ENCODE measurements at regions not wholly inside any gene's neighbourhood (a gene's known extent, or its start where the extent isn't known, plus 50 kb on each side); places are given as distances from the start of the nearest gene placed in this dataset.

DNA sequence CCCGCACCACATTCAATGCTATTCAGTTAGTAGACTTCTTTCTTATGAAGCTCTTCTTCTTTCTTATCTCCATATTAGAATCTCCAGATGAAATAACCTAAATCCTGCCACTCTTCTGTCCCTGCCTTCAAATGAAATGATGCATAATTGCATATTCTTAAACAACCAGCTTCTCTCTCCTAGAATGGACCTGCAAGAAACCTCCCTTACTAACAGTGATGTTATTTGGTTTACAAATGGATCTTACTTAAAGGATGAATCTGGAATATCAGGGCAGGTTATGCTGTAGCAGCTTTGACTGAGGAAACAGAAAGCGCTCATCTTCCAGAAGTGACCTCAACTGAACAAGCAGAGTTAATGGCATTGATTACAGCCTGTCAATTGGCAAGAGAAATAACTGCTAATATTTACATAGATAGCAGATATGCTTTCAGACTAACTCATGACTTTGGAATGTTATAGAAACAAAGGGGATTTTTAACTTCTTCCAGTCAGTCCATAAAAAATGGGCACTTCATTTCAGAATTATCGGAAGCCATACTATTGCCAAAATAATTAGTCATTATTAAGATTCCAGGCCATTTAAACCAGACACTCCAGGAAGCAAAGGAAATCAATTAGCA lies 755.7 kb upstream of the HS6ST1 start:
- no peak for DNase-seq (ENCODE audit: low read depth)

DNA sequence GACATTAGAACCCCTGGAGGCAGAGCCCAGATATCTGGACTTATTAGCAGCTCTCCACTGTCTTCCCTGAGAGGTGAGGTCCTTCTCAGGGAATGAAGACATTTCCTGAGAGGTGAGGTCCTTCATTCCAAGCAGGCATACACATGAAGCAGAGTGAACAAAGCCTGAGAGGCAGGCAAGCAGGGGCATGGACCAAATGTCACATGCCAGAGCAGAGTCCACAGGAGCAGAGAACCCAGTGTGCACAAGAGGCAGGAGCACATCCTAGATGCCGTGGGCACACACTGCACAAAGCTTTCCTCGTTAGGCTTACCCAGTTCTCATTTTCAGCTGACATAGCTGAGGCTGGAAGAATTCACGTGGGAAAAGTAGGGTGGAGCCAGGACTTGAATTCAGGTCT lies 759.9 kb upstream of the HS6ST1 start:
- DNase-seq (ENCODE audit: low read depth) = no peak

DNA sequence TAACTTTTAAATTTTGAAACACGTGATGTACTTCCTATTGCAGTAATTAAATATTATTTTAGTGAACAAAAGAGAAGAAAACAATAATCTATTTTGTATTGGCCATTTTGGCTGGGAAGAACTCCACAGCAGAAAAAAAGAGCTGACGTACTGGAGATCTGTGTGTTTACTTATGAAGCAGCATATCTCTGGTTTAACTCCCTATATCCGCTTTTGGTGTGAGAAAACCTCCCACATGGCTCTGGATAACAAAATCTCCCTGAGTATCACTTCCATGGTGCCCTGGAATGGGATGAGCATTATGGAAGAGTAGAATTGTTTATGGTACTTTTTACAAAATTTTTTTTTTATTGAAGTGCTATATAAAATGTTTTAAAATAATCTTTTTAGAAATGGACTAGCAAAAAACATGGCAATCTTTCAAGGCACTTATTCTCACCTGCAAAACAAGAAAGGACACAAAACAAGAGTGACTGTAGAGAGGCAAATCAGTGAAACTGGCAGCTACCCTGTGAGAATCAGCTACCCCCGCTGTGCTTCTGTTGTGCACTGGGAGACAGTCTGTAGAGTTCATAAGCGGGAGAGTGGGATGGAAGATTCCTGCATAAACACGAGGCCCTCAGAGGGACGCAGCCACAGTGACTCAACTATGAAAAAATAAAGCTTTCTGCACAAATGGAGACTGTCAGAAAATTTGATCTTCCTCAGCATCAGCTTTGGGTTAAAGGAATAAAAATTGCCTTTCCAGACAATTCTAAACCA lies 762.2 kb upstream of the HS6ST1 start:
- DNase-seq (ENCODE audit: low read depth) = no peak

DNA sequence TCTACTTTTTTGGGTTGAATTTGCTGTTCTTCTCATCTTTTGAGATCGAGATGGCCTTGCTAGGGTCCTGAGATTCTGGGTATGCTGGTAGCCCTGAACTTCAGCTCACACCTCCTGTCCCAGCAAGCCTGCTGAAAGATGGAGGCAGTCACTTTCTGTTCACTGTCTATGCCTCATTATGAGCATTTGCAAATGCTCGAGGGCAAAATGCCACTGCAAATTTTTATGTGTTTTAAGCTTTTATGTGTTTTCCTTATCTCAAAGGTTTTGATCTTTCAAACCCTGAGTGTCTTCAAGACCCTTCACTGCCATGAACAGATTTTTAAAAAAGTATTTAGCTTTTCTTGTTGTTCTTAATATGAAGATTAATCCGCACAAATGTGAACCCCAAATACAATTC lies 766.7 kb upstream of the HS6ST1 start:
- no peak for DNase-seq (ENCODE audit: low read depth)

DNA sequence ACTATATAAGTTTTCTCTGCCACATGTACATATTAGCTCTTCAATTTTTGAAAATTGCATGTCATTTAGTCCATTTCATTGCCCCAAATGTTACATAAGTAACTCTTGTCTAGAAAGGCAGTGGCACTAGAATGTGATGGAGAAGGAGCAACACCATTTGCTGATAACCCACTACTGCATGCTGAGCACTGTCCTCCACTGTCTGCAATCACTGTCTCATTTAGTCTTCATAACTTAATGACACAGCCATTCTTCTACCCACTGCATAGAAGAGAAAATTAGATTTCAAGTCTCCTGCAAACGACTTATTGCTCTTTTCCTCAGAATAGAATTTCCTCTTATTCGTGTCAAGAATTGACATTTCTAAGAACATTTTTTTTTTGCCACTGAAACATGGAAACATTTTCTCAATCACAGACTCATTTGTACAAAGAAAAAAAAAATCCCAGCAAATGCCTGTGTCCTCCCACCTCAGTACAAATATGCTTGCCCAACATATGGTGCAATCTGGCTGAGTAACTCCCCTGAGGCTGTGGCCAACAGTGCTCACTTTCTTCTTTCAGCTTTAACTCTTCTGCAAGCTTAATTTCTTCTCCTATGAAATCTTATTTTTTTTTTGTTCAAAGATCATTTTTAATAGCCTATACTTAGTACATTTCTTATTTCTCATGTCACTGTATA lies 768.6 kb upstream of the HS6ST1 start:
- no peak for DNase-seq (ENCODE audit: low read depth)

DNA sequence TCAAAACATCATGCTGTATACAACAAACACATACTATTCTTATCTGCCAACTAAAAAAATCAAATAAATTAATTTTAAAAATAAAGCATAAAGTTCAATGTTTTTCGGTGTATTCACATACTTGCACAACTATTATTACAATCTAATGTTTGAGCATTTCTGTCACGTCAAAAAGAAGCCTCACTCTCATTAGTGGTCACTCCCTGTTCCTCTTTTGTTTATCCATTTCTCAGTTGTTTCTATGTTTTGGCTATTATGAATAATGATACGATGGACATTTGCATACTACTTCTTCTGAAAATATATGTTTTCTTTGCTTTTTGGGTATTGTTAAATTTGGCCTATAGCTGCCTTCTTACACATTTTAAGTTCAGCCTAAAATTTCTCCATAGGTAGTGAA lies 773.0 kb upstream of the HS6ST1 start:
- DNase-seq (ENCODE audit: low read depth) = no peak

DNA sequence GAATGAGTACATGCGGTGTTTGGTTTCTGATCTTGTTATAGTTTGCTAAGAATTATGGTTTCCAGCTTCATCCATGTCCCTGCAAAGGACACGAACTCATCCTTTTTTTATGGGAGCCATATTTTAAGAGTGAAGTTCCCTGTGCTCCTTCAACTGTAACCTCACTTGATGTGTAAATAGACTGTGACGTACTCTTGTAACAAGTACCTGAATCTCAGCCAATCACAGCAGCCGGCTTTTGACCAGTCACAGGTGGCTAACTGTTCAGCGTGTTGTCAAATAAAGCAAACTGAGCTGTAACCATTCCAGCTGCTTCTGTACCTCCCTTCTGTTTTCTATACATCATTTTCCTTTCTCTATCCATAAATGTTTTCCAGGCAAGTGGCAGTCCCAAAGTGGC lies 774.3 kb upstream of the HS6ST1 start:
- DNase-seq (ENCODE audit: low read depth) = no peak

DNA sequence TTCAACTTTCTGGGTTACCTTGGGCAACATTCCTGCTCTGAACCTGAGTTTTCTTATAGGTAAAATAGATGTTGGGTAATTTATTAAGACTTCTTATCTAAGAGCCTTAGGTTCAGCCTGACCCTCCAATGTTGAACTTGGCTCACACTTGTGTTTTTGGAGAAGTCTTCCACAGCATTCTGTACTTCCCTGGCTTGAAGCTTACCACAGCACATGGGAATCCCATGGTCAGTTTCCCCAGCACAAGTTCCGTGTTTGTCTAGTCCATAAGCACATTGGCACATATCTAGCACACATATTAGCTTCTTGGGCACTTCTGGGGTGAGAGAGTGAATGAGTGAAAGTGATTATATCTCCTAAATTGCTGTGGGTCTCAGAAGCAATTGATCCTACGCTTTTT lies 782.5 kb upstream of the HS6ST1 start:
- no peak for DNase-seq (ENCODE audit: low read depth)

DNA sequence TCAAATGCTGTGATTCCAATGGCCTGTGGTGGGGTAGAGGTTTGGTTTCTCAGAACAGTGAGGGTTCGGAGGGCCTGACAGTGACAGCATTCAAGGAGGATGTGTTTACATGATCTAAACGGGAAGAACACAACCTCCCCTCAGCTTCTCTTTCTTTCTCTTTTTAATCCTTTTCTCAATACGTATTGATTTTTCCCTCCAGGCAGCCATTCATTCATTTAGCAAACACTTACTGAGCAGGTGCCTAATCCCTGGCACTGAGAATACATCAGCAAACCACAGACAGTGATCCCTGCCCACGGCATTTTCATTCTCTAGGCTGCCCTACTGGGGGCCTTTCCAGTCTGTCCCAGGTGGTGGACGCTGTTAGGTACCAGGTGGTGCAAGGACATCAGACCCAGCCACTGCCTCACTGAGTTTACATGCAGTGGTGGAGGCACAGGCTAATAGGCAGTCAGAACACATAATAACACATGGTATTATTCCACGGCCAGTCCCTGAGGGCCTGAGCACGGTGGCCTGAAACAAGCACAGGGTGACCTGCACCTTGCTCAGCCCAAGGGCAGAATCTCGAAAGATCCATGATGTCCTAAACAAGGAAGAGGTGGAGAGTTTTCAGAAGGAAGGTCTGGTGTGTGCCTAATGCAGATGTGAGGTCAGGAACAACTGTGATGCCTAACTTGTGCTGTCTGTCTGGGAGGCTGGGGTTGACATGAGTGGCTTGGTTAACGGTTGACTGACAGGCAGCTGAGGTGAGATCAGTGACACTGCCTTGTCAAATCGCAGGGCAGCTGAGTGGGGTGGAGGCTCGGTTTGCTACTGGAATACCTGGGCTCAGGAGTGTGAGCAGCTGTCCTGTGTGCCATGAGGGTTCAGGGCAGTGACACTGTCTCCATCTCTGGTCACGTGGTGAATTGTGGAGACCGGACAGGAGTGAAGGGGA lies 785.5 kb upstream of the HS6ST1 start:
- DNase-seq (ENCODE audit: low read depth) = no peak

DNA sequence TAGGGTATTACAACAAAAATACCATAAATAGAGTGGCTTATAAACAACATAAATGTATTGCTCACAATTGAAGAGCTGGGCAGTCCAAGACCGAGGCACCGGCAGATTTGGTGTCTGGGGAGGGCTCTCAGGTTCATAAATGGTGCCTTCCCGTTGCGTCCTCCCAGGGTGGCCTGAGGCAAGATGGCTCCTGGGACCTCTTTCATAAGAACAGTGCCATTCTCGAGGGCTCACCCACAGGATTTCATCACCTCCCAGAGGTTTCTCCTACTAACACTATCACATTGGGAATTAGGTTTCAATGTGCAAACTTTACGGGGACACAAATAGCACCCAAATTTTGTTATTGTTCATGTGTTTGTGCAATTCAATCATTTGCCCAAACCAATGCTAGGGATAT lies 793.5 kb upstream of the HS6ST1 start:
- DNase-seq (ENCODE audit: low read depth) = no peak

DNA sequence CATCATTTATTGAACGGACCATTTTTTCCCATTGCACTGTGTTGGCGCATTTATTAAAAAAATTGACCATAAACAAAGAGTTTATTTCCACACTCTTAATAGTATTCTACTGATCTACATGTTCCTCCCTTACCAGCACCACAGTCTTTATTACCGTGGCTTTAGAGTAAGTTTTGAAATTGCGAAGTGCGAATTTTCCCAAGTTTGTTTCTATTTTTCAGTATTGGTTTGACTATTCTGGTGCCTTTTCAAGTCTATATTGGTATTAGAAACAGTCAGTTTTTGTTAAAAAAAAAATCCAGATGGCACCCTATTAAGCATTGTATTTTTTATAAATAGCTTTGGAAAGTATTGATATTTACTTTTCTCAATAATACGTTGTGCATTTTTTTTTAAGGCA lies 795.1 kb upstream of the HS6ST1 start:
- no peak for DNase-seq (ENCODE audit: low read depth)

DNA sequence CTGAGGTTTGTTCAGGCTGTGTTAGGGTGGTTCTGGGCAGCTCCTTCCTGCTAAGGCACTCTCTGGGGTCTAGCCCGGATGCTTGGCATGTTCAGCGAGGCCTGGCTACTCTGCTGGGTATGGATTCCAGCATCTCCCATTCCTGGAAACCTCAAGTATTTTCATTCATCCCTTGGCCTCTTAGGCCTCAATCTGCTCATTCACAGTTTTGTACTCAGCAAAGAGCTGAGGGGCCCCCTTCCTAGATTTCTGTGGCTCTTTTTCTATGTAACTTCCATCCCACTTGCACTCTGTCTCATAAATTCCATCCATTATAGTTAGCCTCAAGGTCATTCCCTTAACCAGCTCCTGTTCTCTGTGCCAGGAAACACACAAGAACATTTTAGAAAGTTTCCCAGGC lies 798.8 kb upstream of the HS6ST1 start:
- DNase-seq (ENCODE audit: low read depth) = no peak

DNA sequence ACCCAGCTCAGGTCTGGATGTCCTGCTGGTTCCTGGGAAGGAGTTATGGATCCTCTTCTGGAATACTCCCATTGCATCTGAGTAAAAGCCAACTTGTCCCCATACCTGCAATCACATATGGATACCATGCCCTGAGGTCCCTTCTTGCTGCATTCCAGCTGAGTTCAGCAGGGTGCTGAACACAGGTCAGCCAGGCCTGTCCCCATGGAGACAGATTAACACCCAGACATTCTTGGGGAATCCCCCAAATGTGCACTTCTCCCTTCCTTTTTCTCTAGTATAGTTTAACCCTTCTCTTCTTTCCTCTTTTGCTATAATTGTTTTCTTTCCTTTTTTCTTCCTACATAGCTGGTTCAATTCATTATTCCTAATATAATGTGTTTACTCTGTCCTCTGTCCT lies 799.6 kb upstream of the HS6ST1 start:
- no peak for DNase-seq (ENCODE audit: low read depth)

DNA sequence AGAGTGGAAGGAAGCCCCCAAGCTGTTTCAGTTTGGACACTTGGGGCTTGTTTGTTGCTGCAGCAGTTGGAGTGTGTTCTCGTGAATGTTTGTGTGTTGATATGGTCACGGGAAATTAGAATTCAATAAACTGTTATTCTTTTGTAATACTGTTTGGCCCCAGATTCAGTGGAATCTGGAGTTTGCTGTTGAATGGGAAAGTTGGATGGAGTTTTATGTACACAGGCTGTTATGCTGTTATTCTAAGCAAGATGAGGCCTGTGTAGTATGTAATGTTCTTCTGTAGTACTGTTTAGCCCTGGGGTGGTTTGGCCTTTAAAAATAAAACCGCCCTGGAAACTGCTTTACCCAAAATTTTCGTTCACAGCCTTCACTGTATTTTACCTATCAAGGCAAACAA lies 810.4 kb upstream of the HS6ST1 start:
- no peak for DNase-seq (ENCODE audit: low read depth)

DNA sequence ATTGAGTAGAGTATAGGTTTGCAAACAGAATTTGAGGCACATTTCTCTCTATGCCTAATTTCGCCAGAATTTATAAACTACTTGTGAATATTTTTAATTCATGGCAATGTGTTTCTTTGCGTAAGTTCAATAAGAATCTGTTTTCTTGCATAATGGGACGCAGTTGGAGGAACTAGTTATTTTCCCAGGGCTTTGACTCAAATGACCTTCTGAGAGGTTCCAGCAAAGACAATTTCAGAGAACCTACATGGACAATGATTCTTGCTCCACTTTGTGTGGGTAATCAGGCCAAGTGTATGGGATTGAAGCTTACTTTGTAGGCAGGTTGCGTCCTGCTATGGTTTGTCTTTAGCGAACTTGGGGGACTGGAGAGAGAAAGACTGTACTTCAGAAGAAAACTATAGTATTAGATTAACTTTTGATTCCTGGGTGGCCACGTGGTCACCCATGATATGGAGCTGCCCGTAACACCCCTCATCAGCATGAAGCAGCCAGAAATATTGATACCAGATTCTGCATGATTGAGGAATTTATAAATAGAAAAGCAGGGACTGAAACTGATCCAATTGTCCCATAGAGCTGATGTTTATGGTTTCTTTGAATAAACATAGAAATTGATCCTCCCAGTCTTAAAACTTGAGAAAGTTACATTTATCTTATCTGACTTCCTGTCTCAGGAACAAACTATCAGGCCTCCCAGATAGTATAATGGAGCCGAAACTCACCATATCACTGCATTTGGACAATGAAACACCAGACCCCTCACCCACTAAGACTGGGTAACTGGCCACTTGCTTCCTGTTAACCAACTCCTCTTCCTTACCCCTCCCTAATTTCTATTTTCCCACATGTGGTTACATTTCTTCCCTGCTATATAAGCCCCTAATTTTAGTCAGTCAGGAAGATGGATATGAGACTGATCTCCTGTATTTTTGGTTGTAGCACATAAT lies 815.3 kb upstream of the HS6ST1 start:
- no peak for DNase-seq (ENCODE audit: low read depth)

DNA sequence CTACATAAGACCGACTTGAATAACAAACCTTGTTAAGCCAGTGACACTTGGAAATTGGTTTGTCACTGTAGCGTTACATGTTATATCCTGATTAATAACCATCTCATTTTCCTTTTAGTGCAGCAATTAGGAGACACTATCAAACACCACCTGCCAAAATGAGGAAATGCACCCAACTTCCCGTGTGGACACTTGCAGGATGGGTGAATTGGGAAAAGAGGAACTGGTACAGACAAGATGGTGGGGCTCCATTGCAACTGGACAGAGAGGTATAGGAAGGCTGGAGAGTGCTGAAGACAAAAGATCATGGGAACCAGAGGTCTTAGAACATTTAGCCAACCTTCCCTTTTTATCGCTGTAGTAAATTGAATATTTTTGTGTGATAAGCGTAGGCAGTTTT lies 816.3 kb upstream of the HS6ST1 start:
- DNase-seq (ENCODE audit: low read depth) = no peak

DNA sequence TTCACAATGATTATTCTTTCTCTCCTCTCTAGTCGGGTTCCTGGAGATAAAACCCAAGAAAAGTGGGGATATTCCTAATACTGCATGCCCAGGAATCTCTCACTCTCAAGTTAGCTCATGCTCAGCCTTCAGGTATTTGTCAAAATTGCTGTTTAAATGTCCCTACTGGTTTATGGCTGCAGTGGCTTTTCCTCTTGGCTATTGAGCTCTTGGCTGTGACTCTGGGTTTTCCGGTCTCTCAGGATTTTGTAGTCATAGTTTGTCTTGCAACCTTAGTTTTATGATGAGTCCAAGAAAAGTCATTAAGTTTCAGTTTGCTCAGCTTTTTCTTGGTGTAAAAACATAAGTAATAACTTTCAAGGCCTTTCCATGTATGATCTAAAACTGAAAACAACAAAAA lies 820.7 kb upstream of the HS6ST1 start:
- DNase-seq (ENCODE audit: low read depth) = no peak

DNA sequence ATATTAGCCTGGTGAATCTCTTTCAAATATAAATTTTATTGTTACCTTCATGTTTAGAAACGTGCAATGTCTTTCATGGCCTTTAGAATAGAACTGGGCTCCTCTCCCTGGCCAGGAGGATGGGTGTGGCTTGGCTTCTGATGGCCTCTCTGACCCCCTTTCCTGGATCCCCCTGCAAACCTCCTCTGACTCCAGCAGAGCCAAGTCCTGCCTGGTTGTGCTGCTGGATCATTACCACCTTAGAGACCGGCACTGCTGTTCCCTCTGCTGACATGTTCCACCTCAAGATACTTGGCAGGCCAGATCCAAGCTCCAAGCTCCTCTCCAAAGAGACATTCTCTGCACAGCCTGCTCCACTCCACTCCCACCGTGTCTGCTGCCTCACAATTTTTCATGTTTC lies 823.8 kb upstream of the HS6ST1 start:
- DNase-seq (ENCODE audit: low read depth) = no peak

DNA sequence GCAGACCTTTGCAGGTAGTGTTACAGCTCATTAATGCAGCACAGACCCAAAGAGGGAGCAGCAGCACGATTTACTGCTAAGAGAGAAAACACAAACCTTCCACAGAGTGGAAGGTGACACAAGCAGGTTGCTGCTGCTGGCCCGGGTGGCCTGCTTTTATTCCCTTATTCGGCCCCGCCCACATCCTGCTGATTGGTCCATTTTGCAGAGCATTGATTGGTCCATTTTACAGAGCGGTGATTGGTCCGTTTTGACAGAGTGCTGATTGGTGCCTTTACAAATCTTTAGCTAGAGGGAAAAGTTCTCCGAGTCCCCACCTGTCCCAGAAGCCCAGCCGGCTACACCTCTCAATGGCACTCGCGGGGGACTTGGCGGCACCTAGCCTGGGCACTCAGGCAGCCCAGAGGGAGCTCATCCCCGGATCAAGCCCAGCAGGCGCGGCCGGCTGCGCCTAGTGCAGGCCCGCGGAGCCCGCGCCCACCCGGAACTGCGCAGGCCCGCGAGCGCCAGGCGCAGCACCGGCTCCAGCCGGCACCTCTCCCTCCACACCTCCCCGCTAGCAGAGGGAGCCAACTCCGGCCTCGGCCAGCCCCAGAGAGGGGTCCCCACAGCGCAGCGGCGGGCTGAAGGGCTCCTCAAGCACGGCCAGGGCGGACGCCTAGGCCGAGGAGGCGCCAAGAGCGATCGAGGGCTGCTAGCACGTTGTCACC lies 825.6 kb upstream of the HS6ST1 start:
- DNase-seq (ENCODE audit: low read depth) = no peak

DNA sequence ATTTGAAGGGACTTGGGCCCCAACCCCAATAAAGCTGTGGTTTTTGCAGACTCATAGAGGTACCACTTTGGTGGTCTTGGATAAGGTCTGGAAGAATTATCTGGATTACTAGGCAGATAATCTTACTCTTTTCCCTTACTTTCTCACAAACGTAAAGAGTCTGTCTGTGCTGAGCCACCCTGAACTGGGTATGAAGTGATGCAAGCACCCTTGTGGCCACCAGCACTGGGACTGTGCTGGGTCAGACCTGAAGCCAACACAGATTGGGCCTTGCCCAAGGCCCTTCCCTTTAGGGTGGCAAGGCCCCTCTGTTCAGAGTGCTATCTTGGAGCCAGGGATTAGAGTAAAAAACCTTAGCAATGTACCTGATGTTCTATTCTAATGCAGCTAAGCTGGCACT lies 827.0 kb upstream of the RAB6C start:
- no peak for DNase-seq (ENCODE audit: low read depth)

DNA sequence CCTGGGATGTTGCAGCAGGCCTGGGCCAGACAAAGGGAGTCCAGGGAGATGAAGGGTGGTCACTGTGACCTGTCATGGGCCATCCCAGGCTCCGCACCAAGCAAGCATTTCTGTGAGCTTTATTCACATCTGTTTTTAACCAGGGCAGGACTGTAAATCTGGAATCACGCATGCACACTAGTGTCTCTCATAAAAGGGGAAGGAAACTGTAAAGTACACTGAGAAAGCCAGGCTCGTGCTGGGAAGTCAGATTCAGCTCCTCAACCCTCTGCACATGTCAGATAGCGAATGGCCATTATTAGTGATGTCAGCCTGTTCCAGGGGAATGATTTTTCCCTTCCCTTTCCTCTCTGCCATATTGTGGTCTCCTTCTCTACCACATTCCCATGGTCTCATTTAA lies 818.6 kb upstream of the RAB6C start:
- no peak for DNase-seq (ENCODE audit: low read depth)
